K562 (cell line): ENCODE measurements at regions not wholly inside any gene's neighbourhood (a gene's known extent, or its start where the extent isn't known, plus 50 kb on each side); places are given as distances from the start of the nearest gene placed in this dataset.

Source experiments
- ATAC-seq: fragments of 200-7000 bp; cut with Tn5 transposase; 3 replicates; pipeline ENCODE4 v1.9.1; 2020; ENCODE audit warnings: moderate library complexity
- BruUV-seq: library from RNA; stranded (reverse); fragments of 400-500 nt; replicated peaks from 2 replicates; lab custom pipeline; 2021; lab: Mats Ljungman, UMichigan
- CTCF ChIA-PET: fragments of 300-600 bp; formaldehyde crosslinking; extraction: SDS; loops from one replicate; lab custom pipeline; 2021; ENCODE audit warnings: low intra/inter-chr PET ratio; lab: Yijun Ruan, JAX
- POLR2A ChIA-PET: fragments of 300-600, 350-650 bp; sonication (Branson Sonifier 250); formaldehyde crosslinking; extraction: SDS; loops from one replicate; lab custom pipeline; 2021; ENCODE audit warnings: antibody characterized with exemption, inconsistent platforms; lab: Yijun Ruan, JAX
- DNase-seq, 4 experiments: peaks; one replicate each; pipeline versions ENCODE4 v3.0.0 to v3.0.0-alpha.2; 2011 to 2018; ENCODE audit warnings: low spot score in 3 of 4, mixed read lengths in 3 of 4; ENCODE audit errors: extremely low read depth in 1 of 4
- FAIRE-seq: peaks from 2 replicates; lab custom pipeline; 2011; peaks lifted over from hg19 to GRCh38; lab: Jason Lieb, UNC
- H2AFZ ChIP-seq: 2 replicates; pipeline ENCODE4 v1.6.0; 2011; ENCODE audit warnings: low read depth, low read length, control low read depth, inconsistent platforms
- H3K27ac ChIP-seq: fragments of 200-600 bp; 3 replicates; pipeline ENCODE4 v1.8.0; 2011; ENCODE audit warnings: low read depth, mild to moderate bottlenecking, control low read depth, inconsistent platforms, low read length, moderate library complexity, mixed read lengths; ENCODE audit errors: extremely low read depth
- H3K27me3 ChIP-seq, 2 experiments: fragments of 300-600 bp in 1 of 2; 2 replicates in 1 of 2; 3 replicates in 1 of 2; pipeline versions ENCODE4 v1.6.0 to v1.8.0; 2011; ENCODE audit warnings: inconsistent platforms in 2 of 2, low read length in 2 of 2, mild to moderate bottlenecking in 1 of 2, mixed read lengths in 1 of 2, moderate library complexity in 1 of 2; ENCODE audit not compliant: control insufficient read depth in 2 of 2, insufficient read depth in 2 of 2
- H3K36me3 ChIP-seq: fragments of 300-600 bp; 3 replicates; pipeline ENCODE4 v1.8.0; 2011; ENCODE audit warnings: mild to moderate bottlenecking, low read length, inconsistent platforms; ENCODE audit not compliant: control insufficient read depth, insufficient read depth
- H3K4me1 ChIP-seq, 2 experiments: fragments of 200-600 bp in 1 of 2; replicated peaks in 1 of 2; 2 replicates in 1 of 2; 3 replicates in 1 of 2; pipeline versions ENCODE4 v1.5.1 to v1.8.0; 2011; ENCODE audit warnings: inconsistent platforms in 2 of 2, low read length in 2 of 2, mild to moderate bottlenecking in 1 of 2, mixed read lengths in 1 of 2, moderate library complexity in 1 of 2; ENCODE audit not compliant: control insufficient read depth in 2 of 2, insufficient read depth in 2 of 2
- H3K4me2 ChIP-seq: 2 replicates; pipeline ENCODE4 v1.6.1; 2011; ENCODE audit warnings: low read length, control low read depth, inconsistent platforms, mixed read lengths; ENCODE audit not compliant: insufficient read depth
- H3K4me3 ChIP-seq: fragments of 200-600 bp; sonication (generic), shearing (Covaris generic); 2 replicates; pipeline ENCODE4 v1.5.1; 2016; ENCODE audit warnings: control low read depth, inconsistent platforms
- H3K79me2 ChIP-seq: fragments of 200-600 bp; 3 replicates; pipeline ENCODE4 v1.8.0; 2011; ENCODE audit warnings: low read length, inconsistent platforms; ENCODE audit not compliant: control insufficient read depth, insufficient read depth
- H3K9ac ChIP-seq, 2 experiments: 2 replicates each; pipeline versions ENCODE4 v1.6.0 to v1.6.1; 2011; ENCODE audit warnings: low read depth in 2 of 2, low read length in 2 of 2, control low read depth in 1 of 2, inconsistent platforms in 1 of 2, mild to moderate bottlenecking in 1 of 2, mixed read lengths in 1 of 2; ENCODE audit not compliant: insufficient read depth in 1 of 2
- H3K9me1 ChIP-seq: one replicate; pipeline ENCODE4 v1.6.0; 2011; ENCODE audit warnings: inconsistent platforms, mild to moderate bottlenecking, low read length, moderate library complexity; ENCODE audit not compliant: control insufficient read depth, insufficient read depth
- H3K9me3 ChIP-seq: replicated peaks from 2 replicates; pipeline ENCODE4 v1.5.1; 2011; ENCODE audit warnings: low read depth, low read length, inconsistent platforms; ENCODE audit not compliant: control insufficient read depth, insufficient read depth
- H4K20me1 ChIP-seq: replicated peaks from 2 replicates; pipeline ENCODE4 v1.6.1; 2011; ENCODE audit warnings: low read length, inconsistent platforms, mixed read lengths; ENCODE audit not compliant: control insufficient read depth, insufficient read depth
- BDP1 ChIP-seq: IDR thresholded peaks from 3 replicates; pipeline ENCODE4 v1.6.1; 2011; ENCODE audit not compliant: insufficient read length, insufficient read depth
- HMG20A ChIP-seq: fragments of 450-650 bp; formaldehyde crosslinking; conservative IDR thresholded peaks from 2 replicates; pipeline ENCODE4 v1.4.0; 2020; ENCODE audit warnings: mild to moderate bottlenecking, mixed read lengths
- HNRNPK ChIP-seq: fragments of 200-400 bp; formaldehyde crosslinking; IDR thresholded peaks from one replicate; pipeline ENCODE4 v1.6.1; 2018; ENCODE audit warnings: mild to moderate bottlenecking, low read depth, low read length; ENCODE audit not compliant: poor library complexity, severe bottlenecking
- JUNB ChIP-seq: fragments of 450-650 bp; formaldehyde crosslinking; conservative IDR thresholded peaks from 2 replicates; pipeline ENCODE4 v1.4.0; 2020; ENCODE audit warnings: mild to moderate bottlenecking
- MEF2A ChIP-seq: IDR thresholded peaks from 2 replicates; pipeline ENCODE4 v1.6.1; 2011; ENCODE audit warnings: low read depth, mild to moderate bottlenecking, low read length, moderate library complexity; ENCODE audit not compliant: control insufficient read depth
- PHB ChIP-seq: fragments of 250-450 bp; sonication (Bioruptor Pico); IDR thresholded peaks from 2 replicates; pipeline ENCODE4 v1.5.0; 2021
- SP1 ChIP-seq: sonication (generic); formaldehyde crosslinking; IDR thresholded peaks from 2 replicates; pipeline ENCODE4 v1.8.1; 2022; ENCODE audit warnings: mild to moderate bottlenecking, missing genetic modification reagents
- SUPT5H ChIP-seq: fragments of 450-650 bp; IDR thresholded peaks from 2 replicates; pipeline ENCODE4 v1.6.1; 2016
- TAF7 ChIP-seq: fragments of 450-650 bp; IDR thresholded peaks from 2 replicates; pipeline ENCODE4 v1.6.1; 2016; ENCODE audit warnings: missing genetic modification characterization, missing compliant biosample characterization
- ZNF263 ChIP-seq: sonication (generic); formaldehyde crosslinking; IDR thresholded peaks from 2 replicates; pipeline ENCODE4 v1.8.0; 2022; ENCODE audit warnings: mild to moderate bottlenecking, missing genetic modification reagents, borderline replicate concordance
- ZNF41 ChIP-seq: fragments of 250-450 bp; sonication (Bioruptor Pico); conservative IDR thresholded peaks from 2 replicates; pipeline ENCODE4 v1.4.0; 2020; ENCODE audit warnings: mild to moderate bottlenecking
- ZNF668 ChIP-seq: fragments of 250-450 bp; sonication (Bioruptor Pico); IDR thresholded peaks from 2 replicates; pipeline ENCODE4 v1.8.0; 2022; ENCODE audit warnings: mild to moderate bottlenecking, inconsistent platforms
- ZNF79 ChIP-seq: fragments of 250-450 bp; sonication (Bioruptor Pico); IDR thresholded peaks from 2 replicates; pipeline ENCODE4 v1.4.0; 2020; ENCODE audit warnings: low read depth, mild to moderate bottlenecking, moderate library complexity
- ZSCAN32 ChIP-seq: fragments of 450-650 bp; formaldehyde crosslinking; IDR thresholded peaks from 2 replicates; pipeline ENCODE4 v1.4.0; 2020; ENCODE audit warnings: mild to moderate bottlenecking, moderate library complexity
- WGBS: fragments of 100-300 bp; shearing (Covaris generic); methylation state at CpG from one replicate; pipeline ENCODE4 v1.1.6; 2016; ENCODE audit warnings: low coverage, mixed read lengths; ENCODE audit not compliant: insufficient coverage; ENCODE audit errors: missing lambda C conversion rate; 5-methylcytosine and 5-hydroxymethylcytosine counted together
- in situ Hi-C: fragments of 300-500 bp; cut with MboI; formaldehyde crosslinking; loops from 4 replicates; pipeline ENCODE4 v1.15.0; 2018; ENCODE audit warnings: inconsistent platforms, mixed read lengths
- intact Hi-C: fragments of 100-400 bp; cut with micrococcal nuclease; formaldehyde crosslinking; loops from 2 replicates; pipeline ENCODE4 v1.14.2; 2022
- TF ChIP-seq, protein P1 (sequence below): fragments of 200-800 bp; sonication (Bioruptor generic); IDR thresholded peaks from 2 replicates; pipeline ENCODE4 v1.6.1; 2017; ENCODE audit warnings: missing genetic modification characterization, missing compliant biosample characterization
- TF ChIP-seq, protein P2 (sequence below): fragments of 250-450 bp; sonication (Bioruptor Pico); IDR thresholded peaks from 2 replicates; pipeline ENCODE4 v1.6.1; 2021; ENCODE audit warnings: mild to moderate bottlenecking
- TF ChIP-seq, protein P3 (sequence below): fragments of 250-450 bp; sonication (Bioruptor Pico); IDR thresholded peaks from 2 replicates; pipeline ENCODE4 v1.8.0; 2022; ENCODE audit warnings: inconsistent platforms
- TF ChIP-seq, protein P4 (sequence below): fragments of 250-450 bp; sonication (Bioruptor Pico); IDR thresholded peaks from 2 replicates; pipeline ENCODE4 v1.4.0; 2020; ENCODE audit warnings: mild to moderate bottlenecking, moderate library complexity

DNA sequence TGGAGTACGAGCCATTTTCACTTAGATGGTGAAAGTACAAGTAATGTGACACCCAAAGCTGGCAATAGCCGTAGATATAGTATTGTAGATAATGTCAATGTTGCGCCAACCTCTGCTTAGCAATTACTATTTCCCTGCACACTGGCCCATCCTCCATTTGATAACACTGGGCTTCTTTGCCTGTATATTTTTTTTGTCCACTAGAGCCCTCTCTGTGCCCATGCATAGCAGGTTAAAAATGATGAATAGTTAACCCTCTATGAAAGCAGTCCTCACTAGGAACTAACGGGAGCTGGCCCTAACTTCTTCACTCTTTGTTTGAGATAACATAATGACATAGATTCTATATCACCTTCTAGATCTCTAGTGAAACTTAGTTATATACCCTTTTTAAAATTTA, 416.8 kb downstream of the TUSC1 start:
- H3K9ac ChIP-seq: no peak overlapping the region
- H3K79me2 ChIP-seq: no peaks in the 10 kb centered on the region
- in situ Hi-C loops: no loop called here
- no CpG with 5 or more reads among the region's 4 CpGs for WGBS
- H3K4me1 ChIP-seq: no peaks in the 10 kb centered on the region
- CTCF ChIA-PET: no interaction called here
- no peak overlapping the region for H3K4me2 ChIP-seq
- no peak overlapping the region for H3K27ac ChIP-seq
- H3K9me1 ChIP-seq: no peaks in the 10 kb centered on the region
- no peak for ATAC-seq
- TF ChIP-seq TAF7 (no peak), SP1 (no peak), ZNF668 (no peak), JUNB (CRISPR knock-in tag) (no peak), MEF2A (no peak), BDP1 (no peak), ZNF263 (CRISPR knock-in tag) (no peak), HNRNPK (no peak), ZNF41 (CRISPR knock-in tag) (no peak), ZSCAN32 (CRISPR knock-in tag) (no peak), SUPT5H (no peak), HMG20A (CRISPR knock-in tag) (no peak), ZNF79 (CRISPR knock-in tag) (no peak), PHB (CRISPR knock-in tag) (no peak)
- TF ChIP-seq, protein P1, sequence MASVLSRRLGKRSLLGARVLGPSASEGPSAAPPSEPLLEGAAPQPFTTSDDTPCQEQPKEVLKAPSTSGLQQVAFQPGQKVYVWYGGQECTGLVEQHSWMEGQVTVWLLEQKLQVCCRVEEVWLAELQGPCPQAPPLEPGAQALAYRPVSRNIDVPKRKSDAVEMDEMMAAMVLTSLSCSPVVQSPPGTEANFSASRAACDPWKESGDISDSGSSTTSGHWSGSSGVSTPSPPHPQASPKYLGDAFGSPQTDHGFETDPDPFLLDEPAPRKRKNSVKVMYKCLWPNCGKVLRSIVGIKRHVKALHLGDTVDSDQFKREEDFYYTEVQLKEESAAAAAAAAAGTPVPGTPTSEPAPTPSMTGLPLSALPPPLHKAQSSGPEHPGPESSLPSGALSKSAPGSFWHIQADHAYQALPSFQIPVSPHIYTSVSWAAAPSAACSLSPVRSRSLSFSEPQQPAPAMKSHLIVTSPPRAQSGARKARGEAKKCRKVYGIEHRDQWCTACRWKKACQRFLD (CRISPR knock-in tag): no peak
- TF ChIP-seq, protein P2, sequence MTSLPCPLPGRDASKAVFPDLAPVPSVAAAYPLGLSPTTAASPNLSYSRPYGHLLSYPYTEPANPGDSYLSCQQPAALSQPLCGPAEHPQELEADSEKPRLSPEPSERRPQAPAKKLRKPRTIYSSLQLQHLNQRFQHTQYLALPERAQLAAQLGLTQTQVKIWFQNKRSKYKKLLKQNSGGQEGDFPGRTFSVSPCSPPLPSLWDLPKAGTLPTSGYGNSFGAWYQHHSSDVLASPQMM (CRISPR knock-in tag): no peak
- TF ChIP-seq, protein P3, sequence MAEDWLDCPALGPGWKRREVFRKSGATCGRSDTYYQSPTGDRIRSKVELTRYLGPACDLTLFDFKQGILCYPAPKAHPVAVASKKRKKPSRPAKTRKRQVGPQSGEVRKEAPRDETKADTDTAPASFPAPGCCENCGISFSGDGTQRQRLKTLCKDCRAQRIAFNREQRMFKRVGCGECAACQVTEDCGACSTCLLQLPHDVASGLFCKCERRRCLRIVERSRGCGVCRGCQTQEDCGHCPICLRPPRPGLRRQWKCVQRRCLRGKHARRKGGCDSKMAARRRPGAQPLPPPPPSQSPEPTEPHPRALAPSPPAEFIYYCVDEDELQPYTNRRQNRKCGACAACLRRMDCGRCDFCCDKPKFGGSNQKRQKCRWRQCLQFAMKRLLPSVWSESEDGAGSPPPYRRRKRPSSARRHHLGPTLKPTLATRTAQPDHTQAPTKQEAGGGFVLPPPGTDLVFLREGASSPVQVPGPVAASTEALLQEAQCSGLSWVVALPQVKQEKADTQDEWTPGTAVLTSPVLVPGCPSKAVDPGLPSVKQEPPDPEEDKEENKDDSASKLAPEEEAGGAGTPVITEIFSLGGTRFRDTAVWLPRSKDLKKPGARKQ (CRISPR knock-in tag): no peak
- TF ChIP-seq, protein P4, sequence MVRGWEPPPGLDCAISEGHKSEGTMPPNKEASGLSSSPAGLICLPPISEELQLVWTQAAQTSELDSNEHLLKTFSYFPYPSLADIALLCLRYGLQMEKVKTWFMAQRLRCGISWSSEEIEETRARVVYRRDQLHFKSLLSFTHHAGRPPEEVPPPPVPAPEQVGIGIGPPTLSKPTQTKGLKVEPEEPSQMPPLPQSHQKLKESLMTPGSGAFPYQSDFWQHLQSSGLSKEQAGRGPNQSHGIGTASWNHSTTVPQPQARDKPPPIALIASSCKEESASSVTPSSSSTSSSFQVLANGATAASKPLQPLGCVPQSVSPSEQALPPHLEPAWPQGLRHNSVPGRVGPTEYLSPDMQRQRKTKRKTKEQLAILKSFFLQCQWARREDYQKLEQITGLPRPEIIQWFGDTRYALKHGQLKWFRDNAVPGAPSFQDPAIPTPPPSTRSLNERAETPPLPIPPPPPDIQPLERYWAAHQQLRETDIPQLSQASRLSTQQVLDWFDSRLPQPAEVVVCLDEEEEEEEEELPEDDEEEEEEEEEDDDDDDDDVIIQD (CRISPR knock-in tag): no peak
- TF ChIP-seq, all 486 proteins: peak for 0
- intact Hi-C loops: no loop called here
- no peaks in the 10 kb centered on the region for H4K20me1 ChIP-seq
- no peaks in the 10 kb centered on the region for H3K27me3 ChIP-seq
- H2AFZ ChIP-seq: no peak overlapping the region
- no peaks in the 10 kb centered on the region for H3K36me3 ChIP-seq
- POLR2A ChIA-PET: no interaction called here
- DNase-seq (no peak), FAIRE-seq (no peak)
- no peak overlapping the region for H3K4me3 ChIP-seq
- H3K9me3 ChIP-seq: no peaks in the 10 kb centered on the region
- BruUV-seq: no TSS peak
